ENCODE measurements at regions not wholly inside any gene's neighbourhood (a gene's known extent, or its start where the extent isn't known, plus 50 kb on each side); places are given as distances from the start of the nearest gene placed in this dataset.

GRCh38 chr18:40415821-40416220, 1539.2 kb upstream of the PIK3C3 start:
- TF ChIP-seq CTCF (IDR thresholded peaks at IDR 0.05) (no peak), POLR2A (IDR thresholded peaks at IDR 0.05) (no peak), EP300 (IDR thresholded peaks at IDR 0.05) (no peak)
